Activated CD8-positive, alpha-beta memory T cell treated with anti-CD3 and anti-CD28 coated beads for 4 hours (primary cell): ENCODE measurements at regions not wholly inside any gene's neighbourhood (a gene's known extent, or its start where the extent isn't known, plus 50 kb on each side); places are given as distances from the start of the nearest gene placed in this dataset.
"Not testable (repeated sequence)": the region's sequence is repeated elsewhere in the genome, so short reads cannot be mapped to it uniquely, and the experiment has no call there.

Source experiments
- DNase-seq, 2 donors: peaks; one replicate each; pipeline ENCODE4 v3.0.0-alpha.2; 2020; ENCODE audit warnings: low read depth in 2 of 2

GRCh38 chr21:14613486-14614224 lies 67.5 kb upstream of the SAMSN1 start:
- DNase-seq: no peak

- not testable (repeated sequence) for DNase-seq
These were observed 64.0 kb upstream of the SAMSN1 start for GRCh38 chr21:14610119-14610518.

GRCh38 chr21:14609274-14609673 lies 63.2 kb upstream of the SAMSN1 start:
- no peak for DNase-seq

GRCh38 chr21:14607262-14607661 lies 61.1 kb upstream of the SAMSN1 start:
- DNase-seq: no peak

GRCh38 chr21:14603202-14603601 lies 57.1 kb upstream of the SAMSN1 start:
- no peak for DNase-seq

- DNase-seq: no peak
These were observed 56.4 kb upstream of the SAMSN1 start for GRCh38 chr21:14602382-14602958.

DNA sequence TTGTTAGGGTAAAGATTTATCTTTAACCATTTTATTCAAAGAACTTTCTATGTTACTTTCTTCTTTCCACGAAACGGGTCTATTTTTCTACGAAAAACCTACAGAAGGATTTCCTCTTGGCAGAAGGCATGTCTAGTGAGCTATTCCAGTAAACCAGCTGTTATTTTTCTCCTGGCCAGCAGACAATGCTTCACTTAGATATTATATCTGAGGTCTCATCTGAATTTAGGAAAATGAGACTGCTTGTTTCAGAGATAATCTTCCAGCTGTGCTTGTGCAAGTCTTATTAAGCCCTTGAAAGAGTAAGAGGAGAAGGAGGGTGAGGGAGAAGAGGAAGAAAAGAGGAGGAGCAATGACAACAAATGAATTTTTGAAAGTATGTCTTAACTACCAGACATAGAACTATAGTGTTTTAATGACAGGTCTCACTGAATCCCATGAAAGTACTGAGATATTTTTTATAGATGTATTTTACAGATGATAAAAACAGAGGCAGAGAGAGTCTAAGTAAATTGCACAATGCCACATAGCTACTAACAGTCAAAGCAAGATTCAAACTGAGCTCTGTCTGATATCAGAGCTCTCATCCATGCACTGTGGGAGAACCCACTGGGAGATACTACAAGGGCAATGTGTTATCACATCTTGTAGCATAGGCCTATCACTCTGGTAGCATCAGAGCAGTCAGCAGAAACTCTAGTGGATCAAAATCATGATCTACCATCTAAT lies 54.6 kb upstream of the SAMSN1 start:
- DNase-seq: no peak

- DNase-seq: no peak
These were observed 52.0 kb upstream of the SAMSN1 start for GRCh38 chr21:14598065-14598464.
